OCI-LY1 (cell line): ENCODE measurements at regions not wholly inside any gene's neighbourhood (a gene's known extent, or its start where the extent isn't known, plus 50 kb on each side); places are given as distances from the start of the nearest gene placed in this dataset.

Source experiments
- EZH2 ChIP-seq: fragments of 200-600 bp; sonication (generic), shearing (Covaris generic); IDR thresholded peaks from 2 replicates; pipeline ENCODE4 v1.8.0; 2017; ENCODE audit warnings: borderline replicate concordance, mixed run types, mild to moderate bottlenecking, antibody characterized with exemption, low read length, moderate library complexity, mixed read lengths
- TF ChIP-seq, protein P1 (sequence below): fragments of 200-600 bp; sonication (generic), shearing (Covaris generic); IDR thresholded peaks from 2 replicates; pipeline ENCODE4 v1.5.1; 2017; ENCODE audit warnings: mild to moderate bottlenecking, antibody characterized with exemption, low read length, moderate library complexity, mixed read lengths

DNA sequence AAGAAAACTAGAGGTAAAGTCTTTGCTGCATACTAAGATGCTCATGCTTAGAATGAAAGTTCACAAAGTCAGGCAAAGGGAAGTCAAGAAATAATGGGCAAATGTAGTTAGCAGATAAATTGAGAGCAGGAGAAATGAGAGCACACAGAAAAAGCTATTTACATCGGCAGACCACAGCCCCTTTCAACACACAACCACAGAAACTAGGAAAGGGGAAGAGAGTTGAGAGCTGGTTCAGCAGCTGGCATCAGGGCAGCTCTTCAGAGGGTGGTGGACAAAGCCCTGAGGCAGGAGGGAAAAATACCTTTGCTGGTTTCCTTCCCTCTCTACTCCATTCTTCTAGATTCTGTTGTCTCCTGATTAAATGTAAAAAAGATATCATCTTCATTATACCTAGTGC lies 95.4 kb upstream of the ANO4 start:
- TF ChIP-seq, protein P1, sequence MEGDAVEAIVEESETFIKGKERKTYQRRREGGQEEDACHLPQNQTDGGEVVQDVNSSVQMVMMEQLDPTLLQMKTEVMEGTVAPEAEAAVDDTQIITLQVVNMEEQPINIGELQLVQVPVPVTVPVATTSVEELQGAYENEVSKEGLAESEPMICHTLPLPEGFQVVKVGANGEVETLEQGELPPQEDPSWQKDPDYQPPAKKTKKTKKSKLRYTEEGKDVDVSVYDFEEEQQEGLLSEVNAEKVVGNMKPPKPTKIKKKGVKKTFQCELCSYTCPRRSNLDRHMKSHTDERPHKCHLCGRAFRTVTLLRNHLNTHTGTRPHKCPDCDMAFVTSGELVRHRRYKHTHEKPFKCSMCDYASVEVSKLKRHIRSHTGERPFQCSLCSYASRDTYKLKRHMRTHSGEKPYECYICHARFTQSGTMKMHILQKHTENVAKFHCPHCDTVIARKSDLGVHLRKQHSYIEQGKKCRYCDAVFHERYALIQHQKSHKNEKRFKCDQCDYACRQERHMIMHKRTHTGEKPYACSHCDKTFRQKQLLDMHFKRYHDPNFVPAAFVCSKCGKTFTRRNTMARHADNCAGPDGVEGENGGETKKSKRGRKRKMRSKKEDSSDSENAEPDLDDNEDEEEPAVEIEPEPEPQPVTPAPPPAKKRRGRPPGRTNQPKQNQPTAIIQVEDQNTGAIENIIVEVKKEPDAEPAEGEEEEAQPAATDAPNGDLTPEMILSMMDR, result no peak
- TF ChIP-seq EZH2, result no peak
